ENCODE measurements at regions not wholly inside any gene's neighbourhood (a gene's known extent, or its start where the extent isn't known, plus 50 kb on each side); places are given as distances from the start of the nearest gene placed in this dataset.

DNA sequence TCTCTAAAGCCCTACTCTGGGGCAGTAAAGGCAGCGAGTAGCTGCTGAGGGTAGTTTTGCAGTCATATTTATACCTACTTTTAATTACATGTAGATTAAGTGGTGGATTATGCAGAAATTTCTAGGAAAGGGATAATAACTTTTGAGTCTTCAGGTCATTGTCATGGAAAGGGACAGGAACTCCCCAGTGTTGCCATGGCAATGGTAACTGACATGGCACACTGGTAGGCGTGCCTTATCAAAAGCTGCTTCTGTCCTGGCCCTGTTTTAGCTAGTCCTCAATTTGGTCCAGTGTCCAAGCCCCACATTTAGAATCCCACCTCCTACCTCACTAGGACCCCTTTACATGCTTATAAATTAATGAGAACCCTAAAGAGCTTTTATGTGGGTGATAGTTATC lies 303.1 kb downstream of the VRK1 start:
- Histone ChIP-seq H3K4me1 (ENCODE audit: control insufficient read depth in 1 of 2, low read depth in 2 of 2) (no peaks in the 10 kb centered on the region), H3K27ac (no peak overlapping the region), H3K4me3 (no peak overlapping the region), H3K9me3 (no peaks in the 10 kb centered on the region), H3K36me3 (no peaks in the 10 kb centered on the region), H3K27me3 (replicated peaks; ENCODE audit: insufficient read depth) (no peaks in the 10 kb centered on the region)
- ATAC-seq (ENCODE audit: insufficient number of reproducible peaks, low FRiP score, low read depth) (no peak), DNase-seq (ENCODE audit: low spot score) (no peak)
- TF ChIP-seq, protein P1, sequence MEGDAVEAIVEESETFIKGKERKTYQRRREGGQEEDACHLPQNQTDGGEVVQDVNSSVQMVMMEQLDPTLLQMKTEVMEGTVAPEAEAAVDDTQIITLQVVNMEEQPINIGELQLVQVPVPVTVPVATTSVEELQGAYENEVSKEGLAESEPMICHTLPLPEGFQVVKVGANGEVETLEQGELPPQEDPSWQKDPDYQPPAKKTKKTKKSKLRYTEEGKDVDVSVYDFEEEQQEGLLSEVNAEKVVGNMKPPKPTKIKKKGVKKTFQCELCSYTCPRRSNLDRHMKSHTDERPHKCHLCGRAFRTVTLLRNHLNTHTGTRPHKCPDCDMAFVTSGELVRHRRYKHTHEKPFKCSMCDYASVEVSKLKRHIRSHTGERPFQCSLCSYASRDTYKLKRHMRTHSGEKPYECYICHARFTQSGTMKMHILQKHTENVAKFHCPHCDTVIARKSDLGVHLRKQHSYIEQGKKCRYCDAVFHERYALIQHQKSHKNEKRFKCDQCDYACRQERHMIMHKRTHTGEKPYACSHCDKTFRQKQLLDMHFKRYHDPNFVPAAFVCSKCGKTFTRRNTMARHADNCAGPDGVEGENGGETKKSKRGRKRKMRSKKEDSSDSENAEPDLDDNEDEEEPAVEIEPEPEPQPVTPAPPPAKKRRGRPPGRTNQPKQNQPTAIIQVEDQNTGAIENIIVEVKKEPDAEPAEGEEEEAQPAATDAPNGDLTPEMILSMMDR (IDR thresholded peaks at IDR 0.05): no peak

DNA sequence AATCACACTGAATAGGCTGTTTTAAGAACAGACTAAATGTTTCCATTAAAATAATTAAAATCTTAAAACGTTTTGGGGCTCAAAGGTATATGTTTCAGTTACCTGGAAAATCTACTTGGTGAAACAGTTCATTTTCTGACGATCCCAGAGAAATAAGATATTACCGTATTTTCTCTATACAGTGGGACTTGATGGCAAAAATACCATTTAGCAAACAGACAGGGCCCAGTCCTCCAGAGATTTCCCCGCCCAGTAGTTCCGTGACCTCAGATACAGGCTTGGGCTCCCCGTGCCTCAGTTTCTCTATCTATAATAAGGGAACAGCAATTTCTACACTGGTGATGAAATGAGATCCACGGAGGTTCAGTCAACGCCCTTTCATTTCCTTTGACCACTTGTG lies 304.4 kb downstream of the VRK1 start:
- Histone ChIP-seq H3K27me3 (replicated peaks; ENCODE audit: insufficient read depth) (no peaks in the 10 kb centered on the region), H3K4me1 (ENCODE audit: control insufficient read depth in 1 of 2, low read depth in 2 of 2) (no peaks in the 10 kb centered on the region), H3K27ac (no peak overlapping the region), H3K36me3 (no peaks in the 10 kb centered on the region), H3K9me3 (no peaks in the 10 kb centered on the region), H3K4me3 (no peak overlapping the region)
- ATAC-seq (ENCODE audit: insufficient number of reproducible peaks, low FRiP score, low read depth) (no peak), DNase-seq (ENCODE audit: low spot score) (no peak)
- TF ChIP-seq, protein P1 (IDR thresholded peaks at IDR 0.05): no peak

DNA sequence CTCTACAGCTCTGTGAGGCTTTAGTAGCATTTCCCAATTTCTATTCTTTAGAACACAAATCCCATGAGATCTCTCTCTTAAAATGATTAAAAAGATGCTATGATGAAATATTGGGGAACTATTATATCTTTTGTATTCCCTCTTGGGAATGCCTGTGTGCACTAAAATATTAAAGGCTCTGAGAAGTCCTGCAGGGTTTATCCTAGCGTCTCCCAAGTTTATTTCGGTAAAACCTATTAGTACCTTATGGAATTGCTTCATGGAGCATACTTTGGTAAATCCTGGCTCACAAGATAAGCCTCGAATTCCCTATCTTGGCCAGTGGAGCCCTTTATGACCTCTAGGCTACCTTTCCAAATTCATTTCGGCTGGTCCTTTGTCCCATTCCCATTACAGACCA lies 306.8 kb downstream of the VRK1 start:
- H3K4me3 ChIP-seq: no peak overlapping the region
- TF ChIP-seq, protein P1 (IDR thresholded peaks at IDR 0.05): no peak
- no peak overlapping the region for H3K27ac ChIP-seq
- no peak for ATAC-seq (ENCODE audit: insufficient number of reproducible peaks, low FRiP score, low read depth)
- no peaks in the 10 kb centered on the region for H3K9me3 ChIP-seq
- DNase-seq (ENCODE audit: low spot score): no peak
- H3K36me3 ChIP-seq: no peaks in the 10 kb centered on the region
- H3K4me1 ChIP-seq (ENCODE audit: control insufficient read depth in 1 of 2, low read depth in 2 of 2): no peaks in the 10 kb centered on the region
- no peaks in the 10 kb centered on the region for H3K27me3 ChIP-seq (replicated peaks; ENCODE audit: insufficient read depth)

DNA sequence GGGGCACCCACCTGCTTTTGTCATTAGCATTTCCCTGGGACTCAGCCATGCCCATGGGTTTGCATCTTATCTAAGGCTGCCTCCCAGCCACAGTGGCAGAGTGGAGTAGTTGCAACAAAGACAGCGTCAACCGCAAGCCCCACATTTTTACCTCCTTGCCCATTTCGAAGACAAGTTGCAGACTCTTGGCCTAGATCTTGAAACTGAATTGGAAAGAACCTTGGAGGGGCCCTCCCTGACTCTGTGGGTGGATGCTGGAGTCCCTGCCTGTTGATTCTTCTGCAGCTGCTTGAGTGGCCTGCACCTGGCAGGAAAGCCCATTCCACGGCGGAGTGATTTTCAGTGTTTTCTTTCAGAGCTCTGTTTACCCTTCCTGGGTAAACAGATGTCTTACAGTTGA lies 309.0 kb downstream of the VRK1 start:
- ATAC-seq (ENCODE audit: insufficient number of reproducible peaks, low FRiP score, low read depth): no peak
- TF ChIP-seq, protein P1 (IDR thresholded peaks at IDR 0.05): no peak
- DNase-seq (ENCODE audit: low spot score): no peak
- H3K36me3 ChIP-seq: no peaks in the 10 kb centered on the region
- no peak overlapping the region for H3K4me3 ChIP-seq
- no peaks in the 10 kb centered on the region for H3K9me3 ChIP-seq
- H3K4me1 ChIP-seq (ENCODE audit: control insufficient read depth in 1 of 2, low read depth in 2 of 2): no peaks in the 10 kb centered on the region
- H3K27ac ChIP-seq: no peak overlapping the region
- H3K27me3 ChIP-seq (replicated peaks; ENCODE audit: insufficient read depth): no peaks in the 10 kb centered on the region

DNA sequence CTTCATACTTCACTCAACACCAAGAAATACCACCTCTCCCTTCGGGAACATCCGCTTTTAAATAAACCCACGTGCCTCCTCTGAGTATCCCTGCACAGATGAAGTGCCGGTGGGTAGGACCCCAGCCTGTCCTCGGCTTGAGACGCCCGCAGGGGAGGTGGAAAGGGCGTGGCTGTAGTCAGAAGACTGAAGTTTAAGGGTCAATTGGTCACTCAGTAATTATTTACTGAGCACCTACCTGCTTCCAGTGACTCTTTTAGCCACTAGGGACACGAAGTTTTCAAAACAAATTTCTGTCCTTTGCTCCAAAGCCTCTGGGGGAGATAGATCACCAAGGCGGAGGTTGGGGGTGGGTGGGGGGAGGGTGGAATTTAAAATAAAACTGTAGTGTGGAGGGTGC lies 309.4 kb downstream of the VRK1 start:
- DNase-seq (ENCODE audit: low spot score): no peak
- Histone ChIP-seq H3K36me3 (no peaks in the 10 kb centered on the region), H3K27ac (no peak overlapping the region), H3K4me1 (ENCODE audit: control insufficient read depth in 1 of 2, low read depth in 2 of 2) (no peaks in the 10 kb centered on the region), H3K9me3 (no peaks in the 10 kb centered on the region), H3K27me3 (replicated peaks; ENCODE audit: insufficient read depth) (no peaks in the 10 kb centered on the region), H3K4me3 (no peak overlapping the region)
- no peak for ATAC-seq (ENCODE audit: insufficient number of reproducible peaks, low FRiP score, low read depth)
- TF ChIP-seq, protein P1 (IDR thresholded peaks at IDR 0.05): no peak
